CD4-positive, alpha-beta T cell treated with Interleukin-15 for 1 hour (primary cell): ENCODE measurements at regions not wholly inside any gene's neighbourhood (a gene's known extent, or its start where the extent isn't known, plus 50 kb on each side); places are given as distances from the start of the nearest gene placed in this dataset.

Experiments used
- DNase-seq: peaks from one replicate; pipeline ENCODE4 v3.0.0-alpha.2; 2020

GRCh38 chr18:65124633-65125032 is 626.2 kb upstream of the CDH7 start:
- DNase-seq = no peak

DNA sequence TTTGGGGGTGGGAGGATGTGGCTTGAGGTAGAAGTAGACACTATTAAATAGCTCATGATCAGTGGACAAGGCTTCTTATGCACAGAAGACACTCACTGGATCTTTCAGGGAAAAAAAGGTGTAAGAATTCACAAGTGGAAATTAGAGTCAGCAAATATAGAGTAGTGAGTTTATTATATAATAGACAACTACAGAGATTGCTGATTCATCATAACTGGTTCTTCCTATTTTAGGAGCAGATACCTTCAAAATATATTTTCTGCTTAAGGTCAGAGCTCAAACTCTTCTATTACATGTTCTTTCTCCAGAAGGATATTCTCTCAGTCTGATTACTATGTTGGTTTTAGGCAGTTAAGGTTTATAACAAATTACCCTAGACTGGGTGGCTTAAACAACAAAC is 646.9 kb upstream of the CDH7 start:
- no peak for DNase-seq

DNA sequence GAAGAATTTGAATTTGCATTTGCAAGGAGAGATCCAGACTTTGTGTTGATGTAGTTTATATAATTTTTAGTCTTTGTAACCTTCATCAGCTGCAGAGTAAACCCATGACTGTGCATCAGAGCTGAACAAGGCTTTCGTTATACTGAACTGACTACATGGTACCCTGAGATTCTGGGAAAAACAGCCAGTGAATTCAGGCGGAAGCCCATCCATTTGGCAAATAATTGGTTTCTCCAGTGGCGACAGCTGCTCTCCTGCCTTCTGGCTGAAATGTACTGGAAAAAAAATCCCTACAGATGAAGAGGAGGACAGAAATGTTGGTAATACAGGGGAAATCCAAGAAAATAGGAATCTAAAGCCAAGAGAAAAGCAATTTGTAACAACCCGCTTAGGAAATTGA is 657.5 kb upstream of the CDH7 start:
- DNase-seq = no peak

DNA sequence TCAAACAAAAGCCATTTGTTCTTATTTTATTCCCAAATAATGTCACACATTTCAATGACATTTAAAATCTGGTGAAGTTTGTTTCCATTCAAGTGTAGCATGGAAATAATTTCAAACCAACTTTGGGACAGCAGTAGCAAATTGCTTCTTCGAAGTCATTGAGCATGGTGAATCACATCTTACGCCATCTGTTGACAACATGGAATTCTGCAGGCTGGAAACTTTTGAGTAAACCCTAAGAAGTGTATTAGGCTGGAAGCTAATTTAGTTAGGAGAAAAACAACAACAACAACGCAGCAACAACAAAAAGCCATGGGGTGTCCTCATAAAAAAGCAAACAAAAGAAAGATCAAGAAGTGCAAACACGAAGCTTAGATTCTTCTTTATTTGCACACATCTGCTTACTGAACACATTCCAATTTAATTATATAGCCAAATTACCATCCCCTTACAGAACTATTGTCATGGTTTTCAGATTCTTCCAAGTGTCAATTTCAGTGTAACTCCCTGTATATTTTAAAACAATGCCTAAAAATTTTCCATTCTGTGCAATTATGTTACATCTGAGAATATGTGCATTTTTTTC is 659.0 kb upstream of the CDH7 start:
- DNase-seq = no peak

- no peak for DNase-seq
Observed at GRCh38 chr18:65082907-65083306, 667.9 kb upstream of the CDH7 start.

GRCh38 chr18:65081786-65082185 is 669.0 kb upstream of the CDH7 start:
- no peak for DNase-seq

DNA sequence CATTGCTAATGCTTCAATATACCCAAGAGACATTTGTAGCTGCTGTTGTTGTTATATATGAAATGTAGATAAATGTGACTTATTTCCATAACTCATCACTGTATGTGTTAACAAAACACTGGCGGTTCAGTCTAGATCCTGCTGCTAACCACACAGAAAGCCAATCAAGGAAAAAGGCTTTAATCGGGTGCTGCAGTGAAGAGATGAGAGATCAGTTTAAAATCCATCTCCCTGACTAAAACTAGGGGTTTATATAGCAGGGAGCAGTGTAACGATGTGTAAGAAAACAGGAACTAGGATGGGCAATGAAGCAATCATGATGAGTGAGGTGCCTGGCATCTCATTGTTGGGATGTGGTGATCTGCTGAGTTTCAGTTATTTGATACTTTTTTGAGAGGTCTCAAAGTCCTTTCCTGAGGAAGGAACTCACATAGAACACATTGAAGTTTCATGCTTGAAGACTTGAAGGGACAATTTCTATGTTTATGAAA is 677.7 kb upstream of the CDH7 start:
- no peak for DNase-seq

DNA sequence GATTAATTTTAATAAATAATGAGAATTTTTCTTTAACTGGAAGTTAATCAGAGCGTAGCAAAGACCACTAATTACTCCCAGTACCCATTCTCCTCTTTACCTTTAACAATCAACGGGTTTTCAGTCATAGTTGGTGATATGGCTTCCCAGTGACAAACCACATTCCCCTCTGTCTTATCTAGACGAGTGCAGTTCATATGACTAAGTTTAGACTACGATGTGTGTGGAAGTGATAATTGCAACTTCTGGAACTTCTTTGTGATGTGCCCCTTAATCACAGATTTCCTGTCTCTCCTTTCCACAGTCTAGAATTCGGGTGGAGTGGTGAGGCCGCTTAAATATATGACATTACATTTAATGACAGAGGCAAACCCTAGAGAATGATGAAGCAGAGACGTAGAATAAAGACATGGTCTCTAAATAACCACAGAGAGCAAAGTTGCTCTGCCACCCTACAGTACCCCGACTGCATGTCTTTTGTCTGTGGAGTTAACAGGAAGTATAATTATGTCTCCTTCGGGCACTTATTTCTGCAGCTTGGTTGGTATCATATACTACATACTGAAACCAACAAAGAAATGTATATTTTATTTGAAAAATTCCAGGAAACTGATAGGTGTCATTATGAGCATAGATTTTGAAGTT is 693.3 kb upstream of the CDH7 start:
- no peak for DNase-seq

GRCh38 chr18:65056575-65056974 is 694.2 kb upstream of the CDH7 start:
- DNase-seq = no peak

DNA sequence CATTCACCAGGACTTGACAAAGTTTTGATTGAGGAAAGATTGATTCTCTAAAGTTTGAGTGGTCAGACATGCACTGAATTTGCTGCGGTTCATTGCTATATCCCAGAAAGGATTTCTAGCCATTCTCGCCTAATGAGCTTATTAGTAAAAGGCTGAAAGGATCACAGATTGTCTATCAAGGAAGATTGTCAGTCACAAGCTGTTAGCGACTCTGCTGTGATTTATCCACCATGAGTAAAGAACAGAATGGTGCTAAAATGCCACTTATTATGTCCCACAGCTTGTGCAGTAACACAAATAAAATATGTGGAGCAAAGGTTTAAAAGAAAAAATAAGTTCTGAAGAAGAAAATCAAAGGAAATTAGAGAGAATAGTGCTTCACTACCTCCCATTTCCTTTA is 701.2 kb upstream of the CDH7 start:
- no peak for DNase-seq

DNA sequence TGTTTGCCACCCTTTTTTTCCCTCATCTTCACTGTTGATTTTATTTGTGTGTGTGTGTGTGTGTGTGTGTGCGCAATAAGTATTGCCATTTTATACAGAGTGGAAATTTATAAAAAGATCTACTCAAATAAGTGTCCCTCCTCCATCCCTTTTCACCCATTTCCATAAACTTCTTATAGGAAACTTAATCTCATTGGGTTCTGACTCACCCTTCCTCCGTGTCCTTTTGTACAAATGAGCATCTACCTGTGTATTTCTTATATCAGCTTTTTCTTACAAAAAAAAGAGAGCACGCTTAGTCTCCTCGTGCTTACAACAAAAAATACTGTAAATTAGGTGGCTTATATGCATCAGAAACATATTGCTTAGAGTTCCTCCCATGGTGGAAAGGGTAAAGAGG is 711.2 kb upstream of the CDH7 start:
- DNase-seq = no peak

DNA sequence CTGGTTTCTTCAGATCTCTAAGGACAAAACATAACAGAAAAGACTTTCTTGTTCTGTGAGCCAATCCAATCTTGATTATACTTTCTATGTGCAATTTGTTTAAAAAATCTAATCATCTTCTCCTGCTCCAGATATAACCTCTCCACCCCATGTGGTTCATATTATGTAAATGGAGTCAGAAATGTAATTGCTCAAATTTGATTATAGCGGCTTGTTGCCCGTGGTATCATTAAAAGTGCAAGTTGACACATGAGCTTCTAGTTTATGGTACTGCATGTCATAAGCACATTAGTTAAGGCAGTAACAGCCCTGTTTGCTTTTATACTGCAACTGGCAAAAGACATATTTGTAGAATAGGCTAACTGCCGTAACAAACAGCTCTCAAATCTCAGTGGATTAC is 715.1 kb upstream of the CDH7 start:
- DNase-seq = no peak

DNA sequence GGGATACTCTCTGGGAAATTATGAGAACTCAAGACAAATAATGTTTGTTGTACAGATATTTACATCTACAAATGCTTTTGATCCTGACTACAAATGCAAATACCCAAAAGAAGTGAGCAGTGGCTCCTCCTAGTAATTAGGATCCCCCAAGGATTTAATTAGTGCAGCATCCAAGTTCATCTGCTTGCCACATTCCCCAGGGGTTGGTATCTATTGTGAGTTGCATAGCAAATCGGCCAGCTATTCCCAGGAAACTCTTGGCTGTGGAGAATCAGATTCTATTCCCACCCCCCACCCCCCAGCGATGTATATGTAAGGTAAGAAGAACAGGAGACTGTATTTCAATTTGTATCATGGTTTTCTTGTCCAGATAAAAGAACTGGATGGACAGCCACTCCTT is 725.1 kb upstream of the CDH7 start:
- DNase-seq = no peak

DNA sequence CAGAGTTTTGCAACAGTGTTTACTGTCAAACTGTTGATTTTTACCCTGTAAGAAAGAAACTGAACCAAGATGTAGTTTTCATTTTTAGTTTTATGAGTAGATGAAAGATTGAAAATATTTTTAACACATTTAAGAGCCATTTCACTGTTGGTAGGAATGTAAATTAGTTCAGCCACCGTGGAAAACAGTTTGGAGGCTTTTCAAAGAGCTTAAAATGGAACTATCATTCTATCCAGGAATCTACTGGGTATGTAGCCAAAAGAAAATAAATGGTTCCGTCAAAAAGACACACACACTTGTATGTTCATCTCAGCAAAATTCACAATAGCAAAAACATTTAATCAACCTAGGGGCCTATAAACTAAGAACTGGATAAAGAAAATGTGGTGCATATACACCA is 729.8 kb upstream of the CDH7 start:
- no peak for DNase-seq

DNA sequence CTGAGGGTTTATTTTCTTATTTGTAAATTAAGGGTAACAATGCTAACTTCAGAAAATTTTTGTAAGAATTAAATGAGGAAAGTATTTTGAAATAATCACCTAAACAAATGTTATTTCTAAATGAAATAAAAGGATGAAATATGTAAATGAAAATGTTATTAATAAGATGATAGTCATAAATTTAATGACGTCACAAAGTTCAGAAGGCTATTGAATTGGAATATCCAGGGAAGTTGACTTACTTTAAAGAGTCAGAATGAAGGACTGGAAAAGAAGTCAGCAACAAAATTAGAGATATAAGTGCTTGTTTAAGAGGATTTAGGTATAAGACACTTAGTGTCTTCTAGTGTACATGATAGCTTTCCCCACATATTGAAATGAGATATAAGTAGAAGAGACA is 732.6 kb upstream of the CDH7 start:
- no peak for DNase-seq

- no peak for DNase-seq
Observed at GRCh38 chr18:65017372-65017760, 733.4 kb upstream of the CDH7 start.

DNA sequence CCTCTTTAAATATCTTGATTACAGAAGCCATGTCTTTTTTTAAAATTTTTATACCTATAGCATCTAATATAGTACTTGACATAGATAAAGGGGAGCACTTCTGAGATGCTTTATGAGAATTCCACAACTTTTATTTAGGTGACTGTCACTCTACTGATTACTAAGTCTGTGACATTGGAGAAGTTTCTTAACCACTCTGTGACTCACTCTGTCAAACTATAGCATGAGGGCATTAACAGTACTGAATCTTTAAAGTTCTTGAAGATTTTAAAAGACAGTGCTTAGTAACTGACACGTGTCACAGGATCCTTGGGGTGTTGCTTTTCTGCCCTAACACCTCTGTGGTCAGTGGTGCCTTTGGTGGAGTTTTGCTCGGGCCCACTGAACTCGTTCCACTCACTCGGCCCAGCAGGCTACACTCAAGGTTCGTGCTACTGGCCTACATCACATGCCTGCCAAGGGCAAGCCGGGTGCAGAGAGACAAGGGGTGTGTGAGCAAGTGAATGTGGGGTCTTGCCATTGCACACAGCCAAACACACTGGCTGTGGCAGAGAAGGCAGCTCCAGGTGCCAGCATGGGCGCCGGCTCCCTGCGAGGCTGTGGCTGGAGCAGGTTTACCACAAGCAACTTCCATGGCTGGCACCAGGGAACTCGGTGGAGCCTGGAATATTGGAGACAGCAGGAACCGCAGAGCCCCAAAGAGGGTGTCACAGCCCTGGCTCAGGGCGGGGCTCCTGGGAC is 734.0 kb upstream of the CDH7 start:
- no peak for DNase-seq

- no peak for DNase-seq
Observed at GRCh38 chr18:64994370-64994769, 756.4 kb upstream of the CDH7 start.

- DNase-seq = no peak
Observed at GRCh38 chr18:64993695-64994094, 757.1 kb upstream of the CDH7 start.

GRCh38 chr18:64992654-64993053 is 758.2 kb upstream of the CDH7 start:
- no peak for DNase-seq

- DNase-seq = no peak
Observed at GRCh38 chr18:64991102-64991501, 759.7 kb upstream of the CDH7 start.

- DNase-seq = no peak
Observed at GRCh38 chr18:64986906-64987495, 763.8 kb upstream of the CDH7 start.

- DNase-seq = no peak
Observed at GRCh38 chr18:64983497-64984238, 767.1 kb upstream of the CDH7 start.
